Hypothalamus (tissue), 51 donors: ENCODE measurements at regions not wholly inside any gene's neighbourhood (a gene's known extent, or its start where the extent isn't known, plus 50 kb on each side); places are given as distances from the start of the nearest gene placed in this dataset.

ENCODE experiments used
- DNase-seq, 51 donors: peaks; one replicate each; lab custom pipeline; 2025; lab: John Stamatoyannopoulos, UW

DNA sequence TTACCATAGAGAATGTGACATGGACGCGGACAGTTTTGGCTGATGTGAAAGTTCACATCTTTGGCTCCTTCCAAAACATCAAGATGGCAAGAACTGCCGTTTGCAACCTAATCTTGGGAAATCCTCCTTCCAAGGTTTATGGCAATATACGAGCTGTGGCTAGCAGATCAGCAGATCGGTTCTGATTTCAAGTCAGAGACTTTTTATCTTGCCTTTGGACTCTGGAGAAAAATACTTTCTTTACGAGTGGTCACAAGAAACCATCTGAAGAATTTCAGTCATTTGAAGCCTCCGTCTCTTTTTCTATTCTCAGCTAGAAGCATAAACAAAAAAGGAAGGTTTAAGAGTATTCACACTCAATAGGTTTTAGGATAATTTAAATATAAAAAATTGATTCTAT is 153.5 kb upstream of the MEIS2 start:
- no peak for DNase-seq

- DNase-seq, result no peak
Measured at GRCh38 chr15:37260255-37260654, 159.9 kb upstream of the MEIS2 start.

GRCh38 chr15:37261685-37262084 is 161.3 kb upstream of the MEIS2 start:
- DNase-seq, result no peak

GRCh38 chr15:37262922-37263608 is 162.7 kb upstream of the MEIS2 start:
- DNase-seq, result no peak

GRCh38 chr15:37289109-37289765 is 188.9 kb upstream of the MEIS2 start:
- no peak for DNase-seq

- DNase-seq, result no peak
Measured at GRCh38 chr15:37291920-37292319, 191.6 kb upstream of the MEIS2 start.

DNA sequence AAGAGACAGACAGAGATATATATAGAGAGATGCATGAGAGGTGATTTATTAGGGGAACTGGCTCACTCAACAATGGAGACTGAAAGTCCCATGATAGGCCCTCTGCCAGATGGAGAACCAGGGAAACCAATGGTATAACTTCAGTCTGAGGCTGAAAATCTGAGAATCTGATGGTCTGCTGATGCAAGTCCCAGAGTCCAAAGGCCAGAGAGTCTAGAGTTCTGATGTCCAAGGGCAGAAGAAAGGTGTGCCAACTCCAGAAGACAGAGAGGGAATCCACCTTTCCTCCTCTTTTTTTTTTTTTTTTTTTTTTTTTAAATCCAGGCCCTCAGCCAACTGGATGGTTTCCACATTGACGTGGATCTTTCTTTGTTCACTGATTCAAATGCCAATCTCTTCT is 197.9 kb upstream of the MEIS2 start:
- no peak for DNase-seq

GRCh38 chr15:37339437-37339836 is 239.1 kb upstream of the MEIS2 start:
- no peak for DNase-seq

GRCh38 chr15:37339856-37340255 is 239.5 kb upstream of the MEIS2 start:
- DNase-seq, result no peak

DNA sequence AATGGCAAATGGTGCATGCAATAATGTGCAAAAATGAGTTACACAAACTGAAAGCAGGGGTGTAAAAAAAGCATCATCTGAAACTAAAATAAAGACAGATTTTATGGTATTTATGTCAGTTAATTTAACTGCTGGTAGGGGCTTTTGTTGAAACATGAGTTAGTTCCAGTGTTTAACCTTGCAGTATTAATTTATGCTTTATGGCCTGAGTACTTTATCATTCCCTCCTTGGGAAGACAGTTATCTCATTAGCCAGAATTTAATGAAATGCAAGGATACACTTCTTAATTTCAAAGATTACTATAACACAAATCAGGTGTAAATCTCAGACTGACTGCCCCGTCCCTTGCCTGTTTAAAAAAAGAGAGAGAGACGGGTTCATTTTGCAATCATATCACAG is 240.1 kb upstream of the MEIS2 start:
- DNase-seq, result no peak

DNA sequence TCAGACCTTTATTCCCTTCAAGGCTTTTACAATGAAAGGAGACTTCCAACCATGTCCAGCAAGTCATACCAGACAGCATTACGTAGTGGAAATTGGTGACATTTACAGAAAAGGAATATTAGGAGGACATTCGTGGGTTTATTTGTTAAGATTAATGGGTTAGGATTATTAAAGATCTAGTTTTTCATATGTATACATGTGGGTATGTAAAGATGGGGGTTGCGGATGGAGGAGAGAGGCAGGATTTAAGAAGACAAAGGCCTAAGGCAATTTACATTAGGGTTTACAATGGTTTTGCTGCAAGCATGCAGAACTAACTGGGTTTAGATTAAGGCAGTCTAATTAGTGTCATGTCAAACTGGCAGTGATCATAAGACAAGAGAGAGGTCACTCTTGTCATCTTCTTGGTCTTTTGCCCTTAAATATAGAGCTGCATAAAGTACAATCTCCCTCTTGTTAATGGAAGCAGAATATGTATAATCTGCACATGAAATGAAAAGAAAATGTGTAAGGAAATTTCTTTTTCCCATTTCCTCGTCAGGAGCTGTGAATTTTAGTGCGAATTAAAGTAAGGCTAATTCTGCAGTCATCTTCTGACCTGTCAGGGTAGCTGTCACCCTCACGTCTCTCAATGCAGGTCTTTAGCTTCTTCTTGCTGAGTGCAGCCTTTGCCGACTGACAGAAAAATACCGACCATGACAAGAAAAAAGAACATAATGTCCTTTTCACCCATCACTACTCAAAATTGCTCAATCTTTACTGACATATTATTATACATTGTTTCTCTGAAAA is 258.9 kb upstream of the MEIS2 start:
- DNase-seq, result peak in 1 of 51 donors; percentile 22

DNA sequence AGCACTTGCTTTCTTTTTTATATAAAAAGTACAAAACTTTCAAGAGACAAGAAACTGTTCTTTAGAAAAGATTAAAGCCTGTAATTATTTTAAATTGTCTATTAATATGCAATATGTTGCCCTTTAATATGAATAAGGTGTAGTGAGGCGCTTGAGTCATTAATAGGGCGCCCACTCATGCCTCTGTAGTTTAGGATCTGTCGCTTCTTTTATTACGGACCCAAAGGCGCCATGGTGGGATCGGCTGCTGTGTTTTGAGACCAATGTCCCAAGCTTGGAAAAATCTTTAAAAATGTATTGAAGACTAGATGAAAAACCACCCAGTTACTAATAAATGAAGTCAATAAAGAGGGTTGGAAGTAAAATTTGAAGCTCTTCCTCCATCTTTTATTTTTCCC is 259.5 kb upstream of the MEIS2 start:
- DNase-seq, result peak in 2 of 51 donors; percentile 3 to 22

DNA sequence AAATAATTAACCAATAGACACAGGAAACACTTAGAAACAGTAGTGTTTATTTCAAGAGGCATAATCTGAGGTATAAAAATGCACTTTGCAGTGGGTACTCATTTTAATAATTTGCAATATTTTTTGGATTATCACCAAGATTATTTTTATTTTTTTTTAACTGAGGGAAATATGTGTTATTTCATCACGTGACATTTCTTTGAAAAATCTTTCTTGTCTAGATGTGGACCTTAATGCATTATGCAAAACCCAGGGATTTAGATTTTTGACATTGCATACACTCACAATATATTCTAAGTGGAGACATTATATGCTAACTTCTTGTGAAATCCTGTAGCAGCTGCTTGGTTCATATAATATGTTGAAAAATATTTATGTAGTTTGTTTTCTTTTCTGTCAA is 260.4 kb upstream of the MEIS2 start:
- DNase-seq, result no peak

GRCh38 chr15:37361621-37362020 is 261.3 kb upstream of the MEIS2 start:
- DNase-seq, result peak in 1 of 51 donors; percentile 16

- no peak for DNase-seq
Measured at GRCh38 chr15:37362414-37362813, 262.1 kb upstream of the MEIS2 start.

- no peak for DNase-seq
Measured at GRCh38 chr15:37368961-37369360, 268.6 kb upstream of the MEIS2 start.

DNA sequence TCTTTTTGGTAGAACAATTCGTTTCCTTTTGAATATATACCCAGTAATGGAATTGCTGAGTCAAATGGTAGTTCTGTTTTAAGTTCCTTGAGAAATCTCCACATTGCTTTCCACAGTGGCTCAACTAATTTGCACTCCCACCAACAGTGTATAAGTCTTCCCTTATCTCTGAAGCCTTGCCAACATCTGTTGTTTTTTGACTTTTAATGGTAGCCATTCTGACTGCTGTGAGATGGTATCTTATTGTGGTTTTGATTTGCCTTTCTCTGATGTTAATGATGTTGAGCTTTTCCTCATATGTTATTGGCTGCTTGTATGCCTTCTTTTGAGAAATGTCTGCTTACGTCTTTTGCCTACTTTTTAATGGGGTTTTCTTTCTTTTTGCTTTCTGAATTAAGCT is 270.6 kb upstream of the MEIS2 start:
- no peak for DNase-seq

DNA sequence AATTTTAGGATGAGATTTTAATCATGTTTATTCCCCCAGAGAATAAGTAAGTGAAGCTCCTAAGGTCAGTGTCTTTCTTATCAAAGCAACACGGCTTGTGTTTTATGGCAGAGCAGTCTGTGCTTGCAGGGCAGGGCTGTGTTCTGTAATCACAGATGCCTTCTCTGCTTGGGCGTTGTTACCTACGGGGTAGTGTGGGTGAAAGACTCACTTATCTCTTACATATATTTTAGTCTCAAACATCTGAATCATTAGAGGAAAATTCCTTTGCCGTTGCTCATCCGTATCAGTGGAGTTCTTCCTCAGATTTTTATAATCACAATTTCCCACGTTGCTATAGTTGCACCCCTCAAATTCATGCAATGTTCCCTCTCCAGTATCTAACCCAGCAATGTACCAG is 271.7 kb upstream of the MEIS2 start:
- DNase-seq, result peak in 1 of 51 donors; percentile 58

DNA sequence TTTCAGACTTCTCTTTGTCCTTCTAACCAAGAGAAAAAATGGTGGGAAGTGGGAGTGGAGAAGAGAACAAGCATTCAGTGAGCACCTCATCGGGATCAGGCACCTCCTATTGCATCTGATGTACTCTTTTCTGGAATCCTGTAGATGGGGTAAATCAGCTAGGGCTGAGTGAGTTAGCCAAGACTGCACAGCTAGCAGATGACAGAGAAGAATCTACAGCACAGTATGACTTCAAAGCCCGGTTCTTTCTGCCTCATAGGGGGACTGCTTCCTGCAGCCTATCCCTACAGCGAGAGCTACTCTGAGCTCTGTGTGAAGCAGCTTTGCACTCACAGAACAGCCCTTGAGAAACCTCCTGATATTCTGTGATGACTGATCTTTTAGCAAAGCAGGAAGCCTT is 275.2 kb upstream of the MEIS2 start:
- peak in 1 of 51 donors; percentile 32 for DNase-seq

GRCh38 chr15:37377428-37377827 is 277.1 kb upstream of the MEIS2 start:
- DNase-seq, result no peak

DNA sequence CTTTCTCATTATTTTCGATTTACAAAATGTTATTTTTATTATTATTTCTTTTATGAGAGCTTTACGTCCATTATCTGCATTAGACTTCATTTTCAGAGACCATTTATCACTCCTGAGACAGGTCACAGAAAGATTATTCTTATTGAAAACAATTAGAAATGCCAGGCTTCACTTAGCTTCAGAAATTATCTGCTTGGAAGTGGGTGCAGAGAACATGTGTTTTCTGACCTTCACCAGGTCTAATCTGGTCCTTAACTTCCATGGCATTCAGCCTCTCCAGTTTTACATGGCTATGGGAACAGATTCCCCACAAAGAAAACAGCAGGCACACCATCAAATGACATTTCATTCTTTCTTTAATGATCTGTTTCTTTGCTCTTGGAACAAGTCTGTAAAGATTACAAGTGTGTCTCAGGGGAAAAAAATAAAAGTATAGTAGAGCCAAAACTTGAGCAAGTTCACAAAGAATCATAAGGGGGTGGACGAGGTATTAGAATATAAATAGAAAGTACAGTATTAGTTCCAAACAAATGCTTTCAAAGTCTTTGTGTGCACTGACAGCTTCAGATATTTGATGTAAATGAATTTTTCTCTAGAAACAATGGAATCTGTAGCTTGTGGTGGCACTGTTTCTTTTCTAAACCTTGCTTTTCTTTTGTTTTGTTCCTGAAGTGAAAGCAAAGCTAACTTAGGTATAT is 294.2 kb upstream of the MEIS2 start:
- DNase-seq, result peak in 1 of 51 donors; percentile 39
